Smooth muscle cell (in vitro differentiated cells): ENCODE measurements at regions not wholly inside any gene's neighbourhood (a gene's known extent, or its start where the extent isn't known, plus 50 kb on each side); places are given as distances from the start of the nearest gene placed in this dataset.

Source experiments
- DNase-seq: peaks from one replicate; lab custom pipeline; 2025; ENCODE audit not compliant: unreplicated experiment; lab: John Stamatoyannopoulos, UW
- H2AFZ ChIP-seq: fragments of 200-600 bp; sonication (generic); 2 replicates; pipeline ENCODE4 v1.6.0; 2016; ENCODE audit warnings: antibody characterized with exemption, low read depth, mild to moderate bottlenecking
- H3F3A ChIP-seq: fragments of 200-600 bp; sonication (generic); 2 replicates; pipeline ENCODE4 v1.6.0; 2017; ENCODE audit warnings: antibody characterized with exemption, low read depth
- H3K27ac ChIP-seq: fragments of 200-600 bp; sonication (generic); 2 replicates; pipeline ENCODE4 v1.5.1; 2016; ENCODE audit warnings: low read depth, mild to moderate bottlenecking
- H3K27me3 ChIP-seq: fragments of 200-600 bp; sonication (generic); 2 replicates; pipeline ENCODE4 v1.6.1; 2016; ENCODE audit warnings: low read depth, mild to moderate bottlenecking
- H3K36me3 ChIP-seq: fragments of 200-600 bp; sonication (generic); 2 replicates; pipeline ENCODE4 v1.5.1; 2016; ENCODE audit warnings: low read depth
- H3K4me1 ChIP-seq: fragments of 200-600 bp; sonication (generic); 2 replicates; pipeline ENCODE4 v1.5.1; 2016; ENCODE audit warnings: low read depth
- H3K4me2 ChIP-seq: fragments of 200-600 bp; sonication (generic); 2 replicates; pipeline ENCODE4 v1.6.0; 2016; ENCODE audit warnings: mild to moderate bottlenecking
- H3K4me3 ChIP-seq: fragments of 200-600 bp; sonication (generic); 2 replicates; pipeline ENCODE4 v1.5.1; 2016; ENCODE audit warnings: mild to moderate bottlenecking
- H3K79me2 ChIP-seq: fragments of 200-600 bp; sonication (generic); 2 replicates; pipeline ENCODE4 v1.6.0; 2016; ENCODE audit warnings: low read depth, mild to moderate bottlenecking
- H3K9ac ChIP-seq: fragments of 200-600 bp; sonication (generic); 2 replicates; pipeline ENCODE4 v1.6.0; 2016; ENCODE audit warnings: low read depth
- H3K9me3 ChIP-seq: fragments of 200-600 bp; sonication (generic); replicated peaks from 2 replicates; pipeline ENCODE4 v1.5.1; 2016; ENCODE audit warnings: low read depth
- H4K20me1 ChIP-seq: fragments of 200-600 bp; sonication (generic); 2 replicates; pipeline ENCODE4 v1.6.0; 2016; ENCODE audit warnings: low read depth
- CTCF ChIP-seq: fragments of 200-600 bp; sonication (generic); IDR thresholded peaks from 2 replicates; pipeline ENCODE4 v1.5.1; 2017; ENCODE audit warnings: borderline replicate concordance, mild to moderate bottlenecking, antibody characterized with exemption; ENCODE audit not compliant: insufficient read depth, poor library complexity, severe bottlenecking
- WGBS: methylation state at CpG from one replicate; pipeline ENCODE4 v1.1.7; 2016; ENCODE audit warnings: low lambda C conversion rate; 5-methylcytosine and 5-hydroxymethylcytosine counted together

DNA sequence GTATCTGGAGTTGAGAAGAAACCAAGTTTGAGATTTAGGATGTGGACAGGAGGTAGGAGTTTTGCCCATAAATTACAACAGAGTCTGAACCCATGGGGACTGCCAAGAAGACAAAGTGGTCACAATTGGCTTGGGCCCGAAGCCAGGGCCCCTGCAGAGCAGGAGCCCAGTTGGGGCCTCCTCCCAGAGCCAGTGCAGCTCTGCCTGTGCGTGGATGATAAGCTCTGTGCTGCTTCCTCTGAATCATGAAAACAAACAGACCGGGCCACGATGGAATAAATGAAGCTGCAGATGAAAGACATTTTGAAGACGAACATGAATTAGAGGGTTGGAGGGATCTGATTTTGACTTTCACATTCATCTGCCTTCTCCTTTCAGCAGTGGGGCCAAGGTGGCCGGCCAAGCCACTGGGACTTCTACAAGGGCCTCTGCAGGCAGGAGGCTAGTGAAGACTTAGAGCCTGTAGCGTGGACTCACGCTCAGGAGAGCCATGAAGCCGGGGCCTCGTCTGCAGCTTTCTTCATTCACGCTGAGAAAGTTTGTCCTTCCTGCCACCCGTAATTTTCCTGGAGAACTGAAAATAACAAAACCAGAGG is 156.8 kb upstream of the LYZL1 start:
- no peaks in the 10 kb centered on the region for H3K36me3 ChIP-seq
- no peaks in the 10 kb centered on the region for H3K27me3 ChIP-seq
- peak overlapping the region; percentile 75 for H3K27ac ChIP-seq
- H4K20me1 ChIP-seq, result no peaks in the 10 kb centered on the region
- H3K9me3 ChIP-seq, result no peaks in the 10 kb centered on the region
- H2AFZ ChIP-seq, result peak overlapping the region; percentile 58
- H3F3A ChIP-seq, result peaks cover 34% of the 10 kb centered on the region
- H3K4me3 ChIP-seq, result no peak overlapping the region
- no peak for DNase-seq
- H3K4me2 ChIP-seq, result peak overlapping the region; percentile 67
- H3K4me1 ChIP-seq, result peaks cover 9% of the 10 kb centered on the region
- peaks cover 16% of the 10 kb centered on the region for H3K79me2 ChIP-seq
- WGBS, result 56% methylated on average over 12 of the region's 12 CpGs
- H3K9ac ChIP-seq, result peak overlapping the region; percentile 29
- no peak for TF ChIP-seq CTCF

DNA sequence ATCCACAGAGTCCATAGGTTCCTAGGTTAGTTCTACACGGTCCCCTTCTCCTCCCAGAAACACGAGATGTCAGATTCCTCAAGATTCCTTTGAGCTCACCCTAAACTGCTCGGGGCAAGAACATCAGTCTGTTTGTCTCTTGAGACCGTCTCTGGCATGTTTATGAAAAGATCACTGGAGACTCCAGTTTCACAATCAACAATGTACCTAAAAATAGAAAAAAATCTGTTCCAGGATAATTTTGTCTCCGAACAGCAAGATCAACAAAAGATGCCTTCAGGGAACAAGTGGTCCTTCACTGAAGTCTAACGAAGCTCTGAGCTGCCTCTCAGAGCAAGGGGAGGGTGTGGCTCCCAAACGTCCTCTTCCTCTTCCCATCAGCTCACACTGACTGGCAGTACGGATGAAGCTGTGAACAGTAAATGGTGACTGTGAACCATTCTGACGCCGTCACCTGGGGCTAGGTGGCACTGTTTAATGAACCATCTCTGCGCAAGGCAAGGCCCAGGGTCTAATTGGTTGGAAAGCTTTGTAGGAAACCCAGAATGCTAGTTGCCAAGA is 156.2 kb upstream of the LYZL1 start:
- Histone ChIP-seq H3F3A (peaks cover 34% of the 10 kb centered on the region), H3K27me3 (no peaks in the 10 kb centered on the region), H3K27ac (peak overlapping the region; percentile 75), H3K4me3 (no peak overlapping the region), H3K9me3 (no peaks in the 10 kb centered on the region), H3K36me3 (no peaks in the 10 kb centered on the region), H2AFZ (peak overlapping the region; percentile 58), H3K4me2 (peak overlapping the region; percentile 67), H3K9ac (peak overlapping the region; percentile 29), H3K79me2 (peaks cover 12% of the 10 kb centered on the region), H4K20me1 (no peaks in the 10 kb centered on the region), H3K4me1 (peaks cover 4% of the 10 kb centered on the region)
- DNase-seq, result no peak
- 33% methylated on average over 11 of the region's 11 CpGs for WGBS
- no peak for TF ChIP-seq CTCF

- Histone ChIP-seq H3K79me2 (no peaks in the 10 kb centered on the region), H3K4me2 (peak overlapping the region; percentile 63), H3K27ac (peak overlapping the region; percentile 62), H3K4me3 (no peak overlapping the region), H4K20me1 (no peaks in the 10 kb centered on the region), H3K36me3 (no peaks in the 10 kb centered on the region), H2AFZ (peak overlapping the region; percentile 41), H3K9ac (no peak overlapping the region), H3K9me3 (no peaks in the 10 kb centered on the region), H3F3A (peaks cover 34% of the 10 kb centered on the region), H3K4me1 (peaks cover 12% of the 10 kb centered on the region), H3K27me3 (no peaks in the 10 kb centered on the region)
- TF ChIP-seq CTCF, result no peak
- no peak for DNase-seq
- WGBS, result 35% methylated on average over 3 of the region's 3 CpGs
These were observed 153.5 kb upstream of the LYZL1 start for GRCh38 chr10:29135337-29135736.

DNA sequence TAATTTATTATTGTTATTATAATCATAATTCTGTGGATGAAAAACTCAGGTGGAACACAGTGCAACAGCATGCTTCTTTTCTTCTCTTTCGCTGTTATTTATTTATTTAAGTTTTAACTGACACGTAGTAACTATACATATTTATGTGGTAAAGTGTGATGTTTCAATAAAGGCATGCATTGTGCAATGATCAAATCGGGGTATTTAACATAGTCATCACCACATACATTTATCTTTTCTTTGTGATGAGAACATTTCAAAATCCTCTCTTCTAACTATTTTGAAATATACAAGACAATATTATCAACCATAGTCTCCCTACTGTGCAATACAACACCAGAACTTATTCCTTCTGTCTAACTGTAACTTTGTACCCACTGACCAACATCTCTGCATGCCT is 152.5 kb upstream of the LYZL1 start:
- Histone ChIP-seq H3F3A (peaks cover 33% of the 10 kb centered on the region), H3K4me3 (no peak overlapping the region), H3K36me3 (no peaks in the 10 kb centered on the region), H3K79me2 (no peaks in the 10 kb centered on the region), H3K4me1 (peaks cover 17% of the 10 kb centered on the region), H3K27ac (no peak overlapping the region), H3K4me2 (no peak overlapping the region), H3K9ac (no peak overlapping the region), H3K9me3 (no peaks in the 10 kb centered on the region), H3K27me3 (no peaks in the 10 kb centered on the region), H2AFZ (peak overlapping the region; percentile 51), H4K20me1 (no peaks in the 10 kb centered on the region)
- no peak for TF ChIP-seq CTCF
- no peak for DNase-seq
- 70% methylated on average over 3 of the region's 3 CpGs for WGBS
